ENCODE measurements at regions not wholly inside any gene's neighbourhood (a gene's known extent, or its start where the extent isn't known, plus 50 kb on each side); places are given as distances from the start of the nearest gene placed in this dataset.

- TF ChIP-seq, protein P1, sequence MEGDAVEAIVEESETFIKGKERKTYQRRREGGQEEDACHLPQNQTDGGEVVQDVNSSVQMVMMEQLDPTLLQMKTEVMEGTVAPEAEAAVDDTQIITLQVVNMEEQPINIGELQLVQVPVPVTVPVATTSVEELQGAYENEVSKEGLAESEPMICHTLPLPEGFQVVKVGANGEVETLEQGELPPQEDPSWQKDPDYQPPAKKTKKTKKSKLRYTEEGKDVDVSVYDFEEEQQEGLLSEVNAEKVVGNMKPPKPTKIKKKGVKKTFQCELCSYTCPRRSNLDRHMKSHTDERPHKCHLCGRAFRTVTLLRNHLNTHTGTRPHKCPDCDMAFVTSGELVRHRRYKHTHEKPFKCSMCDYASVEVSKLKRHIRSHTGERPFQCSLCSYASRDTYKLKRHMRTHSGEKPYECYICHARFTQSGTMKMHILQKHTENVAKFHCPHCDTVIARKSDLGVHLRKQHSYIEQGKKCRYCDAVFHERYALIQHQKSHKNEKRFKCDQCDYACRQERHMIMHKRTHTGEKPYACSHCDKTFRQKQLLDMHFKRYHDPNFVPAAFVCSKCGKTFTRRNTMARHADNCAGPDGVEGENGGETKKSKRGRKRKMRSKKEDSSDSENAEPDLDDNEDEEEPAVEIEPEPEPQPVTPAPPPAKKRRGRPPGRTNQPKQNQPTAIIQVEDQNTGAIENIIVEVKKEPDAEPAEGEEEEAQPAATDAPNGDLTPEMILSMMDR (IDR thresholded peaks at IDR 0.05; ENCODE audit: low read length): no peak
- TF ChIP-seq EZH2phosphoT487 (IDR thresholded peaks at IDR 0.05; ENCODE audit: low read length): no peak
Observed at GRCh38 chr5:117999939-118000549, 988.3 kb downstream of the DTWD2 start.
